Effector memory CD8-positive, alpha-beta T cell (primary cell): ENCODE measurements at regions not wholly inside any gene's neighbourhood (a gene's known extent, or its start where the extent isn't known, plus 50 kb on each side); places are given as distances from the start of the nearest gene placed in this dataset.
A peak's percentile ranks its signal among the peaks of the same experiment; 100 is the strongest.

Experiments used
- ATAC-seq: fragments of 150-1000 bp; cut with Tn5 transposase; replicated peaks from 2 replicates; pipeline ENCODE4 v1.10.0; 2021; ENCODE audit warnings: mild to moderate bottlenecking, moderate library complexity
- DNase-seq, 3 experiments: peaks; one replicate each; pipeline ENCODE4 v3.0.0; 2021
- H3K27ac Mint-ChIP-seq, 2 donors: one replicate each; pipeline ENCODE4 v1.8.0; 2022; ENCODE audit warnings: mild to moderate bottlenecking in 2 of 2, mixed read lengths in 2 of 2, moderate library complexity in 2 of 2
- H3K27me3 Mint-ChIP-seq, 2 donors: one replicate each; pipeline ENCODE4 v1.8.0; 2022; ENCODE audit warnings: mixed read lengths in 2 of 2
- H3K36me3 Mint-ChIP-seq: one replicate; pipeline ENCODE4 v1.8.0; 2022; ENCODE audit warnings: mild to moderate bottlenecking, moderate library complexity, mixed read lengths; ENCODE audit not compliant: insufficient read depth
- H3K4me1 Mint-ChIP-seq, 2 donors: one replicate each; pipeline ENCODE4 v1.8.0; 2022; ENCODE audit warnings: low read depth in 2 of 2, mixed read lengths in 2 of 2
- H3K4me3 Mint-ChIP-seq, 2 donors: one replicate each; pipeline ENCODE4 v1.8.0; 2022; ENCODE audit warnings: mild to moderate bottlenecking in 2 of 2, mixed read lengths in 2 of 2, moderate library complexity in 2 of 2
- H3K9me3 Mint-ChIP-seq, 2 donors: one replicate each; pipeline ENCODE4 v1.8.0; 2022; ENCODE audit warnings: mixed read lengths in 2 of 2

GRCh38 chr12:4223273-4223845 is 50.2 kb upstream of the CCND2 start:
- Mint-ChIP-seq H3K4me1 (peaks cover 0 to 2% of the 10 kb centered on the region in 2 donors), H3K9me3 (no peaks in the 10 kb centered on the region), H3K36me3 (no peaks in the 10 kb centered on the region), H3K4me3 (no peak overlapping the region), H3K27me3 (peaks cover 0 to 18% of the 10 kb centered on the region in 2 donors), H3K27ac (no peak overlapping the region)
- ATAC-seq (no peak), DNase-seq (no peak)

GRCh38 chr12:4221258-4221620 is 52.3 kb upstream of the CCND2 start:
- Mint-ChIP-seq H3K4me1 (peaks cover 3 to 20% of the 10 kb centered on the region in 2 donors), H3K9me3 (no peaks in the 10 kb centered on the region), H3K27ac (peak overlapping the region in 1 of 2 donors; percentile 38), H3K36me3 (no peaks in the 10 kb centered on the region), H3K4me3 (no peak overlapping the region), H3K27me3 (peaks cover 0 to 18% of the 10 kb centered on the region in 2 donors)
- no peak for DNase-seq
- no peak for ATAC-seq

- Mint-ChIP-seq H3K36me3 (no peaks in the 10 kb centered on the region), H3K27ac (peak overlapping the region in 1 of 2 donors; percentile 38), H3K9me3 (no peaks in the 10 kb centered on the region), H3K4me1 (peaks cover 5 to 25% of the 10 kb centered on the region in 2 donors), H3K27me3 (peaks cover 0 to 16% of the 10 kb centered on the region in 2 donors), H3K4me3 (no peak overlapping the region)
- ATAC-seq (no peak), DNase-seq (no peak)
Measured at GRCh38 chr12:4220536-4221257, 52.9 kb upstream of the CCND2 start.

GRCh38 chr12:4217091-4217490 is 56.5 kb upstream of the CCND2 start:
- peak overlapping the region; percentile 53 to 94 for H3K27ac Mint-ChIP-seq
- H3K4me1 Mint-ChIP-seq: peaks cover 10 to 40% of the 10 kb centered on the region in 2 donors
- H3K9me3 Mint-ChIP-seq: no peaks in the 10 kb centered on the region
- H3K27me3 Mint-ChIP-seq: no peaks in the 10 kb centered on the region
- peak overlapping the region; percentile 18 to 60 for H3K4me3 Mint-ChIP-seq
- no peaks in the 10 kb centered on the region for H3K36me3 Mint-ChIP-seq
- DNase-seq: peak in 1 of 3 experiments; percentile 23
- peak; percentile 61 for ATAC-seq

GRCh38 chr12:4216187-4216927 is 57.2 kb upstream of the CCND2 start:
- H3K27me3 Mint-ChIP-seq: peaks cover 0 to 6% of the 10 kb centered on the region in 2 donors
- DNase-seq (no peak), ATAC-seq (no peak)
- H3K4me3 Mint-ChIP-seq: peak overlapping the region in 1 of 2 donors; percentile 60
- peaks cover 10 to 40% of the 10 kb centered on the region in 2 donors for H3K4me1 Mint-ChIP-seq
- H3K9me3 Mint-ChIP-seq: no peaks in the 10 kb centered on the region
- peak overlapping the region; percentile 74 to 94 for H3K27ac Mint-ChIP-seq
- H3K36me3 Mint-ChIP-seq: no peaks in the 10 kb centered on the region

GRCh38 chr12:4215229-4216186 is 58.1 kb upstream of the CCND2 start:
- no peaks in the 10 kb centered on the region for H3K36me3 Mint-ChIP-seq
- peak; percentile 4 to 31 (median 5) for DNase-seq
- peak overlapping the region; percentile 74 to 94 for H3K27ac Mint-ChIP-seq
- peaks cover 10 to 40% of the 10 kb centered on the region in 2 donors for H3K4me1 Mint-ChIP-seq
- ATAC-seq: peak; percentile 73
- peaks cover 0 to 9% of the 10 kb centered on the region in 2 donors for H3K27me3 Mint-ChIP-seq
- H3K9me3 Mint-ChIP-seq: no peaks in the 10 kb centered on the region
- peak overlapping the region; percentile 51 to 60 for H3K4me3 Mint-ChIP-seq

- Mint-ChIP-seq H3K4me1 (peaks cover 10 to 40% of the 10 kb centered on the region in 2 donors), H3K36me3 (no peaks in the 10 kb centered on the region), H3K27me3 (peaks cover 0 to 9% of the 10 kb centered on the region in 2 donors), H3K9me3 (no peaks in the 10 kb centered on the region), H3K27ac (peak overlapping the region; percentile 74 to 94), H3K4me3 (peak overlapping the region; percentile 51 to 60)
- DNase-seq (no peak), ATAC-seq (no peak)
Measured at GRCh38 chr12:4214877-4215228, 58.7 kb upstream of the CCND2 start.

GRCh38 chr12:4213471-4213870 is 60.1 kb upstream of the CCND2 start:
- H3K4me1 Mint-ChIP-seq: peaks cover 10 to 39% of the 10 kb centered on the region in 2 donors
- no peaks in the 10 kb centered on the region for H3K36me3 Mint-ChIP-seq
- no peak overlapping the region for H3K4me3 Mint-ChIP-seq
- H3K27ac Mint-ChIP-seq: no peak overlapping the region
- no peak for ATAC-seq
- DNase-seq: no peak
- no peaks in the 10 kb centered on the region for H3K9me3 Mint-ChIP-seq
- peaks cover 0 to 9% of the 10 kb centered on the region in 2 donors for H3K27me3 Mint-ChIP-seq

GRCh38 chr12:4212845-4213244 is 60.7 kb upstream of the CCND2 start:
- Mint-ChIP-seq H3K4me1 (peaks cover 10 to 34% of the 10 kb centered on the region in 2 donors), H3K36me3 (no peaks in the 10 kb centered on the region), H3K27ac (no peak overlapping the region), H3K4me3 (no peak overlapping the region), H3K27me3 (peaks cover 0 to 9% of the 10 kb centered on the region in 2 donors), H3K9me3 (no peaks in the 10 kb centered on the region)
- ATAC-seq (no peak), DNase-seq (no peak)

- H3K4me1 Mint-ChIP-seq: peaks cover 7 to 22% of the 10 kb centered on the region in 2 donors
- DNase-seq (no peak), ATAC-seq (no peak)
- no peak overlapping the region for H3K27ac Mint-ChIP-seq
- H3K36me3 Mint-ChIP-seq: no peaks in the 10 kb centered on the region
- peaks cover 0 to 9% of the 10 kb centered on the region in 2 donors for H3K27me3 Mint-ChIP-seq
- H3K9me3 Mint-ChIP-seq: no peaks in the 10 kb centered on the region
- H3K4me3 Mint-ChIP-seq: no peak overlapping the region
Measured at GRCh38 chr12:4211372-4211771, 62.2 kb upstream of the CCND2 start.

GRCh38 chr12:4210183-4210582 is 63.4 kb upstream of the CCND2 start:
- no peaks in the 10 kb centered on the region for H3K36me3 Mint-ChIP-seq
- ATAC-seq: no peak
- no peak overlapping the region for H3K4me3 Mint-ChIP-seq
- peaks cover 0 to 14% of the 10 kb centered on the region in 2 donors for H3K27me3 Mint-ChIP-seq
- no peak for DNase-seq
- H3K4me1 Mint-ChIP-seq: peaks cover 0 to 10% of the 10 kb centered on the region in 2 donors
- H3K9me3 Mint-ChIP-seq: no peaks in the 10 kb centered on the region
- no peak overlapping the region for H3K27ac Mint-ChIP-seq

- Mint-ChIP-seq H3K4me1 (no peaks in the 10 kb centered on the region), H3K4me3 (no peak overlapping the region), H3K9me3 (no peaks in the 10 kb centered on the region), H3K36me3 (no peaks in the 10 kb centered on the region), H3K27ac (no peak overlapping the region), H3K27me3 (peaks cover 6 to 16% of the 10 kb centered on the region in 2 donors)
- DNase-seq: no peak
- no peak for ATAC-seq
Measured at GRCh38 chr12:4206470-4206869, 67.1 kb upstream of the CCND2 start.
